ENCODE measurements at regions not wholly inside any gene's neighbourhood (a gene's known extent, or its start where the extent isn't known, plus 50 kb on each side); places are given as distances from the start of the nearest gene placed in this dataset.
"Not testable (repeated sequence)": the region's sequence is repeated elsewhere in the genome, so short reads cannot be mapped to it uniquely, and the experiment has no call there.

- Histone ChIP-seq H3K4me3 (ENCODE audit: insufficient read depth, low read length, poor library complexity, severe bottlenecking) (no peak overlapping the region), H3K27me3 (ENCODE audit: low read length) (no peaks in the 10 kb centered on the region), H3K79me2 (ENCODE audit: insufficient read depth, low read length) (no peaks in the 10 kb centered on the region), H3F3A (ENCODE audit: insufficient read depth) (no peaks in the 10 kb centered on the region), H3K36me3 (ENCODE audit: low read length) (no peaks in the 10 kb centered on the region), H3K9me3 (ENCODE audit: insufficient read depth, low read length) (no peaks in the 10 kb centered on the region), H3K4me2 (ENCODE audit: low read depth, low read length, poor library complexity, severe bottlenecking) (no peak overlapping the region), H4K20me1 (ENCODE audit: low read depth, low read length) (no peaks in the 10 kb centered on the region), H3K27ac (ENCODE audit: low read depth, low read length) (no peak overlapping the region), H2AFZ (ENCODE audit: low read depth, low read length, severe bottlenecking) (no peak overlapping the region), H3K9ac (ENCODE audit: low read length) (no peak overlapping the region), H3K9me2 (replicated peaks; ENCODE audit: insufficient read depth, low read length) (no peaks in the 10 kb centered on the region)
- no peak for TF ChIP-seq EZH2phosphoT487 (conservative IDR thresholded peaks at IDR 0.05; ENCODE audit: low read length)
Measured at GRCh38 chr5:2068531-2068930, 185.8 kb upstream of the IRX4 start.

GRCh38 chr5:2066373-2066772 is 183.6 kb upstream of the IRX4 start:
- Histone ChIP-seq H3K27me3 (ENCODE audit: low read length) (no peaks in the 10 kb centered on the region), H3K9me2 (replicated peaks; ENCODE audit: insufficient read depth, low read length) (no peaks in the 10 kb centered on the region), H3K79me2 (ENCODE audit: insufficient read depth, low read length) (no peaks in the 10 kb centered on the region), H3K36me3 (ENCODE audit: low read length) (no peaks in the 10 kb centered on the region), H3K4me2 (ENCODE audit: low read depth, low read length, poor library complexity, severe bottlenecking) (no peak overlapping the region), H3F3A (ENCODE audit: insufficient read depth) (no peaks in the 10 kb centered on the region), H2AFZ (ENCODE audit: low read depth, low read length, severe bottlenecking) (no peak overlapping the region), H3K27ac (ENCODE audit: low read depth, low read length) (no peak overlapping the region), H3K9ac (ENCODE audit: low read length) (no peak overlapping the region), H3K4me3 (ENCODE audit: insufficient read depth, low read length, poor library complexity, severe bottlenecking) (no peak overlapping the region), H3K9me3 (ENCODE audit: insufficient read depth, low read length) (no peaks in the 10 kb centered on the region), H4K20me1 (ENCODE audit: low read depth, low read length) (no peaks in the 10 kb centered on the region)
- TF ChIP-seq CTCF (IDR thresholded peaks at IDR 0.05; ENCODE audit: insufficient read depth, low read length, poor library complexity, severe bottlenecking): no peak
- no peak for TF ChIP-seq EZH2phosphoT487 (conservative IDR thresholded peaks at IDR 0.05; ENCODE audit: low read length)

GRCh38 chr5:2063380-2063779 is 180.7 kb upstream of the IRX4 start:
- not testable (repeated sequence) for H3K9me2 ChIP-seq (replicated peaks; ENCODE audit: insufficient read depth, low read length); H3F3A ChIP-seq (ENCODE audit: insufficient read depth); H2AFZ ChIP-seq (ENCODE audit: low read depth, low read length, severe bottlenecking); H3K27ac ChIP-seq (ENCODE audit: low read depth, low read length); H3K4me3 ChIP-seq (ENCODE audit: insufficient read depth, low read length, poor library complexity, severe bottlenecking); H3K36me3 ChIP-seq (ENCODE audit: low read length); H3K9me3 ChIP-seq (ENCODE audit: insufficient read depth, low read length); H3K9ac ChIP-seq (ENCODE audit: low read length); H3K4me2 ChIP-seq (ENCODE audit: low read depth, low read length, poor library complexity, severe bottlenecking); H4K20me1 ChIP-seq (ENCODE audit: low read depth, low read length); H3K27me3 ChIP-seq (ENCODE audit: low read length); H3K79me2 ChIP-seq (ENCODE audit: insufficient read depth, low read length)

- no peak overlapping the region for H3K9ac ChIP-seq (ENCODE audit: low read length)
- H2AFZ ChIP-seq (ENCODE audit: low read depth, low read length, severe bottlenecking): no peak overlapping the region
- no peaks in the 10 kb centered on the region for H3K9me3 ChIP-seq (ENCODE audit: insufficient read depth, low read length)
- H4K20me1 ChIP-seq (ENCODE audit: low read depth, low read length): no peaks in the 10 kb centered on the region
- no peaks in the 10 kb centered on the region for H3K79me2 ChIP-seq (ENCODE audit: insufficient read depth, low read length)
- H3K9me2 ChIP-seq (replicated peaks; ENCODE audit: insufficient read depth, low read length): no peaks in the 10 kb centered on the region
- H3K4me3 ChIP-seq (ENCODE audit: insufficient read depth, low read length, poor library complexity, severe bottlenecking): no peak overlapping the region
- no peak overlapping the region for H3K4me2 ChIP-seq (ENCODE audit: low read depth, low read length, poor library complexity, severe bottlenecking)
- H3K27ac ChIP-seq (ENCODE audit: low read depth, low read length): no peak overlapping the region
- H3K27me3 ChIP-seq (ENCODE audit: low read length): 0 out of 2 replicates have a peak, but pooled peaks cover 3% of the 10 kb centered on the region
- TF ChIP-seq EZH2phosphoT487 (conservative IDR thresholded peaks at IDR 0.05; ENCODE audit: low read length) (no peak), CTCF (IDR thresholded peaks at IDR 0.05; ENCODE audit: insufficient read depth, low read length, poor library complexity, severe bottlenecking) (no peak)
- H3F3A ChIP-seq (ENCODE audit: insufficient read depth): no peaks in the 10 kb centered on the region
- H3K36me3 ChIP-seq (ENCODE audit: low read length): no peaks in the 10 kb centered on the region
Measured at GRCh38 chr5:2052687-2053086, 170.0 kb upstream of the IRX4 start.
